Activated CD4-positive, alpha-beta T cell treated with anti-CD3 and anti-CD28 coated beads, Interleukin-2, amount 50 U/mL, for 48 hours (primary cell): ENCODE measurements at regions not wholly inside any gene's neighbourhood (a gene's known extent, or its start where the extent isn't known, plus 50 kb on each side); places are given as distances from the start of the nearest gene placed in this dataset.

Experiments
- DNase-seq, 2 experiments: peaks; one replicate each; pipeline ENCODE4 v3.0.0-alpha.2; 2020

DNA sequence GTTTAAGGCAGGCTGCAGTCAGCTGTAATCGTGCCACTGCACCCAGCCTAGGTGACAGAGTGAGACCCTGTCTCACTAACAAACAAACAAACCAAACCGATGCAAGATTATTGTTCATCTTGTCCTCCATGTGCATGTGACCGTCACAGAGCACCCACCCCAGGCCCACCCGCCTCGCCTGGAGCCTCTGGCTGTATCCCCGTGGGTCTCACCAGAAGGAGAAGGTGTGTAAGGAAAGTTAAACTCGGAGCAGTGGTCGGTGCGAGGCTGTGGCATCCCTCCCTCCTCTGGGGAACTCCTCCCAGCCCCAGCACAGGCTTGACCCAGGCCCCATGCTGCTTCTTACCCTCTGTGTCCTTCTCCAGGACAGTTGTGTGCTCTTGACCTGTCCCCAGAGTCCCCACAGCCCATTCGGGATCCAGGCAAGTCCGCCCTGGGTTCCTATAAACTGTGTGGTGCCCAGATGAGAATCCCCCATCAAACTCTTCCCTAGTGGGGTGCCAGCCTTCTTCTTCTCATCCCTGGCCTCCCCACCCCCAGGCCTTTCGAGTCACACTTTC is 318.4 kb downstream of the AJAP1 start:
- DNase-seq = no peak

DNA sequence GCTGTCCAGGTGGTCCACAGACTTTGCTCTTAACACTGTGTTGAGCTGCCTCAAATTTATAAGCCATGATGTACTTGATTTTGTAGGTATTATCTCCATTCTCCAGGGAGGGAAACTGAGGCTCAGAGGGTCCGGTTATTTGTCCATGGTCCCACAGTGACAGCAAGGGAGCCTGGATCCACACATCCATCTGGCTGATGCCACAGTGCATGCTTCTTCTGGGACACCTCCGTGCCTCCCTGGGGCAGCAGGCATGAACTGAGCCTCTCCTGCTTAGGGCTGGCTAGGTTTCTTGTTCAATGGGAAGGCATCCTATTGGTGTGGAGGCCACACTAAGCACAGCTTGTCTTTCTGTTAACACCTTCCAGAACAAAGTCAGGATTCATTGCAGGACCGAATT is 317.3 kb downstream of the AJAP1 start:
- DNase-seq = no peak

DNA sequence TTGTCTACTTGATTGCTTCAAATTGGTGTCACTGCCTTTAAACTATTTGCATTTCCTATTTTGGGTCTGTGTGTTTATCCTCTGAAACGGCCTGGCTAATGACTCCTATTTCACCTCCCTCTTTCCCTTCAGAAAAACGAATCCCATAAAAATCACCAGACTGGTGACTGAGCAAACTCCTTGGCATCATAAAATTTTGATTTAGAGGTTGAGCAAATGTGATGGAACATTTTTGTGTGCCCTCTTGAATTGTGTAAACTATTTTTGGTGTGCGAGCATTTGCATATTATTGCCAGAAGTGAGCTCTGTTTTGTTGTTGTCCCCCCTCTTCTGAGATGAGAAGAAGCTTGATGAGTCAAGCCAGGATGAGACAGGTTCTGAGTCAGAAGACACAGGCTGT is 316.1 kb downstream of the AJAP1 start:
- no peak for DNase-seq

DNA sequence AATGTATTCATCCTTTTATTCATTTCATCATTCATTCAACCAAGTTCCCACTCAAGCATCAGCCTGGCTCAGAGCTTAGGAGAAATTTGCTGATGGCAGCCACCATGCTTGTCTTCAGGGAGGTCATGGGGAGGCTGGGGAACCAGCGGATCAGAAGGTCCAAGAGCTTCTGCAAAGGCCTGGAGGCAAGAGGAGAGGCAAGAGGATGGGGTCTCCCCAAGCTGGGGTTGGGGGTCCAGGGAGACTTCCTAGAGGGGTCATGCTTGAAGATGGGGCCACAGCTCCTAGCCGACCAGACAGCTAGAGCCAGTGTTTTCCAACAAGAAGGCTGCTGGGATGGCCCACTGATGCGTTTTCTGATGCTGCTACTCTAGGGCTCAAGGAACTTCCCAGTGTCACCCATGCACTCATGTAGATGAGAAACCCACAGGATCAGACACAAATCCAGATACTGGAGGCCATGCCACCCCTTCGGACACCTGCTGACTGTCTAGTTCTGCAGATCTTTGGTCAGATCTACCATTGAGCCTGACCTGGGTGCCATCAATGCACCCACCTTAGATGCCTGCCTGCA is 315.2 kb downstream of the AJAP1 start:
- DNase-seq = no peak

DNA sequence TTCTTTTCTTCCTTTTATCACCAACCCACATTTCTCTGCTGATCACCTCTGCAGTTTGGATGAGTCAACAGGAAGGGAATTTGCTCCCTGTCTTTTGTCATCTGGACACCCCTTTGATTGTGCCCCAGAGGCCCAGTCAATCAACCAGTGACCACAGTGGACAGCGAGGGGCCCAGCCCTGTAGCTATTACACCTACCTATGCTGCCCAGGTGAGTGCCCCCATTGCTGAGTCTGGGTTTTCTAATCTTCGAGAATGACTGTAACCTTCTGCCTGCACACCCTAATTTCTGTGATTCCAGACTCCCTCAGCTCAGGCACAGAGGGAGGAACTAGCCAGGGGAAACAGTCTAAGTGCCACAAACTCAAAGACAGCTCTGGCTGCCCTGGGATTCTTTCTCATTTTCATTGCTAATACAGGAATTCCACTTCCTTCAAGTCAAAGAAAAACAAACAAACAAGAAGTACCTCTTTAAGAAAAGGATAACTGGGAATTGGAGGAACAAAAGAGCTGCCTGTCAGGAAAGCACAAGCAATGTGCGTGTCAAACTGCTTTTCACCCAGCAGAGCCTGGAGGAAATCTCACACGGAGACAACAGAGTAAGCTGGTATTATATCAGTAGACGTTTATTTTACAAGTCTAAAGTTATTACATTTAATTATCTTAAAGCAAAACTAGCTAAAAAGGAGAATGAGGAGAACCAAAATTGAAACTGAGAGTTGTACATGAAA is 311.1 kb downstream of the AJAP1 start:
- no peak for DNase-seq

DNA sequence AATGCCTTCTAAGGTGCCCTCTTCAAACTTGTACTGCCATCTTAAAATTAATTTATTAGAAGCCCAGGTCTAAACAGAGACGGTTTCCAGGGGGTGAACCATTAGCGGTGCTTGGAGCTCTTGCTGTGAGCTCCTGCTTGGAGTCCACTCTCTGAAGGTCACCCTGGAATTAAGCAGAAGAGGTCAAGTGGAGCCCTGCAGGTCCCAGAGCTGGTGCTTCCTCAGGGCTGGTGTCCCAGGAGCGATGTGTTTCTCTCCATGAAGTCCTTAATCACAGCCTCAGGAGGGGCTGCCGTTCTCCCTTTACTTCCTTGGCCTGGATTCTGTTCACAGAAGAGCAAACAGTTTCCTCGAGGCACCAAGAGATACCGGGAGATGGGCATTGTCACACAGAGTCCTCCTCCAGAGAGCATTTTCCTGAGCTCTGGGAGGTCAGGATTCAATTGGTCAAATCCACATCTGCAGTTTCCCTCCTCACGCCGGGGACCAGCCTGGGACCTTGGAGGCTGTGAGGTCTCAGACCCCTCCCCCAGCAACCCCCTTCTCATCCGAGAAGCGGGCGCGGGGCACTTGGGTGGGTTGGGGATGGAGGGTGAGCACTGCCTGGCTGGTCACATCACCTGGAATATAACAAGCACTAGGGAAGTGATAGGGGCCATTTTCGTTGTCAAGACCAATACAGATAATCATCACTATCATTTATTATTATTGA is 310.4 kb downstream of the AJAP1 start:
- DNase-seq = no peak

DNA sequence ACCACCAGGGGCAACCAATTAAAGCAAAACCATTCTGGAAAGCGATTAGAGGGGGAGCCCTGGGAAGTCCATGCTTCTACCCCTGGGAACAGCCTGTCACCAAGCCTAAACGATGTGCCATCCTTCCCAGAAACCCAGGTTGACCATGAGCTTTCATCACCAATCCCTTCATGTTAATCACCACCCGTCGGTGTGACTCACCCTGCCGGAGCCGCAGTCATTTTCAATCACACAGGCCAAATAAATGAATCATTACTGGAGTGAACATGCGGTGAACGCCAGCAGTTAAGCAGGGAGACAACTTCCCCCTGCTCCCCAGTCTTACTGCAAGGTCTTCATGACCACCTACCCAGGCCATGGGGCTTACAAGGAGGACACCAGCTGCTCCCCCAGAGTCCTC is 308.8 kb downstream of the AJAP1 start:
- DNase-seq = no peak

DNA sequence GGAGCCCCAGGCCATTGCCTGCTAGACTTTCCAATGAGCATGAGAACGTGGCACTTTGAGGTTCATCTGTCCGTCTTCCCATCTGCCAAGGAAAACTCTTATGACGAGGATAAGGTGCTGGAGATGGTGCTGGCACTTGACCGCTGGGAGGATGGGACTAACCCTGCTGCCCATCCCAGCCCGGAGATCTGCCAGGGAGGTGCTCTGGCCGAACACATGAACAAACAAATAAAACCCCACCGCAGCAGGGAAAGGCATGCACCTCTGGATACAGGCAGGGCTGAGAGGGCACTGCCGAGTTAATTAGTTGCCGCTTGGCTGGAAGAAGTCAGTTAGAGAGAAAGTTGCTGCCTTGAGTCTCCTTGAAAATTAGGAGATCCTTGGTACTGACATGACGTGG is 308.4 kb downstream of the AJAP1 start:
- DNase-seq = no peak

DNA sequence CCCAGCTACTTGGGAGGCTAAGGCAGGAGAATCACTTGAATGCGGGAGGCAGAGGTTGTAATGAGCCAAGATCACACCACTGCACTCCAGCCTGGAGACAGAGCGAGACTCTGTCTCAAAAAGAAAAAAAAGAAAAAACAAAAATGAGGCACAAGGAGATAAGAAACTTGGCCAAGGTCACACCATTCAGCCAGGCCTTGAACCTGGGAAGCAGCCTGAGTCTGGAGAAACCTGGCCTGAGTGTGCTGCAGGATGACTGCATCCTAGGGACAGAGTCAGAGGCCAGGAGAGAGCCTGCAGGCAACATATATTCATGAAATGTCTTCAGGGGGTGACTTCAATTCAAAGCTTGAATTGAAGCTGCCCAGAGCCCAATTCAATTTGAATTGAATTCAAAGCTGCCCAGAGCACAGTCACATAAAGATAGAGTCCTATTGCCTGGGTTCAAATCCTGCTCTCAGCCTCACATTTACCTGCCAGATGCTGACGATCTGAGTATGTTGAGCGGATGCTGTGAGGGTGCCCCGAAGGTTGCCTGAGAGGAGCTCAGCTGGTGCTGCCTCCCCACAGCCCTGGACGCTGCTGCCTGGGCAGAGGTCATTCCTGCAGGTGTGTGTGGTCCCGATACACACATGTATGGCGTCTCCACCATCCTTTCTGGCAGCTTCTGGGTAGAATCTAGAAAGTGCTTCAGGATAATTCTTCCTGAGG is 307.7 kb downstream of the AJAP1 start:
- DNase-seq = no peak

DNA sequence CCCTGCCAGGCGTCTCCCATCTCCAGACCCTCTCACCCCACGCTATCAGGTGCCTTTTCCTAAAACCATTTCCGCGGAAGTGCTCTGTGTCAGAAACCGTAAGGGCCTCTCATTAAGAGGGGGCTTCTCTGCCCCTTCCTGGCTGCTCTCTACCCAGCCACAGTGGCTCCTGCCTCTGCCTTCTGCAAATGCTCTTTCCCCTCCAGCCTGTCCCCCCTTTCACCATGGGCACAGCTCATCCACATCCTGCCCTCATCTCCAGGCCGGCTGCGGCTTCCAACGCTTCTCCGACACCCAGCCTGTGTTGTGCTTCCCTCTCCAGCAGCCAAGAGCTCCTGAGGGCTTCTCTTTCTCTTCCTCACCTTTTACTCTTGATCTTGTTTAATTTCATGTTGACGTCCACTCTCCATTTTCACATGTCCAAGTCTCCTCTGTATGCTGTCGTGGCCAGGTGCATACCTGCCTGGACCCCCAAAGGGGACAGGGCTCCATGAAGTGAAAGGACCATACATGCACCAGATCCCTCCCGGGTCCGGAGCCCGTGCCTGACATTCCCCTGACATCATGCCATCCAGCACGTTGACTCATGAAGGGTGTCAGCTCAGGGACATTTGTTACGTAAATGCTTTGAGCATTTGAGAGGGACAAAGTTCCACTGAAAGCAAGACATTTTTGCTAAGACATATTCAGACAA is 306.5 kb downstream of the AJAP1 start:
- no peak for DNase-seq

DNA sequence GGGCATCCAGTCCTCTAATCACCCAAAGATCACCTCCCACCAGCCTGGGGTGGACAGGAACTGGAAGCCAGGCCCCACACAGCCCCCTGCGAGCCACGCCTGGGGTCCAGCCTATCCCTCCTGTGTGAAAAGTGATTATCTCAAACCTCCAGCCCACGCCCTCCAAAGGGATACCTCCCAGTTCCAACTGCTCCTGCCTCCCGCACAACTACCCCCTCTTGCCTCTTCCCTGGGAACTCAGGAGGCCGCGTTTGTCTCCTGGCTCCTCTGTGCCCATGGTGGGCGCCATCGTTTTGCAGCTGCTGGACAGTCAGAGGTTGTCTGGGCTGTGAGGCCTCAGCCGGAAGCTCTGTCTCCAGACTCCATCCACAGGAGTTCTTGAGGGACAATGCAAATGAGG is 305.9 kb downstream of the AJAP1 start:
- no peak for DNase-seq

DNA sequence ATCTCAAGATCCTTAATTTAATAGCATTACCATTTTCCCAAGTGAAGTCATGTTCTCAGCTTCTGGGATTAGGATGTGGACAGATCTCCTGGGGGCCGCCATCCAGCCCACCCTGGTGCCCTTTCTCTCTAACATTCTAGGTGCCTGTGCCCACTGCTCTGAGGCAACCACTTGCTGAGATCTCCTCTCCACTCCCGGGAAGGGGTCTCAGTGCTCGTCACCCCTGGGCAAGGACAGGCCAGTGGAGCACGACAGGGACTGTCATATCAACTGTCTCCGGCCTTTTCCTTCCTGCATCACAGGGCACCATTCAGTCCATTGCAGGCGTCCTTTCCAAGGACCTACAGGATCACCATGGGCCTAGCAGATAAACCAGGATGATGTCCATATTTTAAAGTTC is 304.8 kb downstream of the AJAP1 start:
- no peak for DNase-seq

DNA sequence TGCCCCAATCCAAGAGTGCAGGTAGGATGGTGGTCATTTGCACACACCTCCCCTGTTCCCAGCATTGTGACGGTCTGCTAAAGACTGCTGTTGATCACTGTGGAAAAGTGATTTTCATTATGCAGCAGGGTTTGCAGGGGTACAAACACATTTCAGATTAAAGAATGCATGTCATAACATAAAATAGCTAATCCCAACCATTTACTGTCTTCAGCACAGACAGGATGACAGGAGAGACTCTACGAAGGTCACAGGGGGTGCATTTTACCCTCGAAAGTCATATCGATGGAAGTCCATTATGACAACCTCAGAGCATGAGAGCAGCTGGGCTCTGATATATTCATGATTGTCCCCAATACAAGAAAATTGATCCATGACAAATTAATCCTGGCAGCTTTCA is 302.6 kb downstream of the AJAP1 start:
- DNase-seq = no peak

DNA sequence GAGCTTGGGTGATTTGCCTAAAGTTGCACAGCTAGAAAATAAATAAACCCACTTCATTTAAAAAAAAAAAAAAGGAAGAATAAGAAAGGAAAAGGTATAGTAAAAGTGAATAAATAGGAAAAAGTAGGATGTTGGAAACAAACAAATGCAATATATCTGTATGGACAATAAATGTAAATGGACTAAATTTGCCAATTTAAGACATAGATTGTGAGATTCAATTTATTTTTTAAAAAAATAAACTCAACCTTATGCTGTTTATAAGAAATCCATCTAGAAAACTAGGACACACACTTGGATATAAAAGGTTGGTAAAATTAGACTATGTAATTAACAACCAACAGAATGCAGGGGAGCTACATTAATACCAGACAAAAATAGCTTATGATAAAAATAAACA is 300.0 kb downstream of the AJAP1 start:
- no peak for DNase-seq

DNA sequence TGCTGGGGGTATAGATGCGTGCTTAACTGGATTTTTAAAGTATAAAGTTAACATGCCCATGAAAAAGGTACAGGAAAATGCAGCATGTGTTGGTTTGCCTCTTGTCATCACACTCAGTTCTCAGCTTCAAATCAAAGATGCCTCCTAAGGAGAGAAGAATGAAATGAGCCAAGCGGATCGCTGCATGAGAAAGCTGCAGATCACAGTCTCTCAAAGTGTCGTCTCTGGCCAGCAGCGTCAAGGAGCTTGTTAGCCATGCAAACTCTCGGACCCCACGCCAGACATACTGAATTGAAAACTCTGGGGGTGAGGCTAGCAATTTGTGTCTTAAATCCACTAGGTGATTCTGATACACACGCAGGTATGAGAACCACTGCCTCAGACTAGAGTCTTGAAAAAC is 297.2 kb downstream of the AJAP1 start:
- DNase-seq = no peak

DNA sequence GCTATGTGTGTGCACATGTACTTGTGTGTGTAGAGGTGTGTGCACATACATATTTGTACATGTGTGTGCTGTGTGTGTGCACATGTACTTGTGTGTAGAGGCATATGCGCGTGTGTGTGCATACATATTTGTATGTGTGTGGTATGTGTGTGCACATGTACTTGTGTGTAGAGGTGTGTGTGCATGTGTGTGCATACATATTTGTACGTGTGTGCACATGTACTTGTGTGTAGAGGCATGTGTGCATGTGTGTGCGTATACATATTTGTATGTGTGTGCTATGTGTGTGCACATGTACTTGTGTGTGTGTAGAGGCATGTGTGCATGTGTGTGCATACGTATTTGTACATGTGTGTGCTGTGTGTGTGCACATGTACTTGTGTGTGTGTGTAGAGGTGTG is 291.9 kb downstream of the AJAP1 start:
- DNase-seq = no peak

DNA sequence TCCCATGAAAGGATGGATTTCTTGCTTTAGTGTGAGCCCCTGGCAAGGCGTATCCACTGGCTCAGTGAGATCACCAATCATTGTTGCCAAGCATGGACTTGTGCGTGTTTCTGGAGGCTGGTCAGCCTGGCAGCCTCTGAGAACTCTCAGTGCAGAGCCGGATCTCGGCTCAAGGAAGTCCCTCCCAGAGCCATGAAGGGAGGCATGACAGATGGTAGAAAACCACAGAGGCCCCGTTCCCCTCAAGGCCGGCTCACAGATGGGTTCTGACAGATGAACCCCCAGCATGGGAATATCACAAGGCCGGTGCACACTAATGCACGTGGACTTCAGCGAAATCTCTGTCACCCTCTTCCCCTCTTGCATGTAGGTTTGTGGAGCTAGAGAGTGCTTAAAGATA is 290.5 kb downstream of the AJAP1 start:
- DNase-seq = no peak

DNA sequence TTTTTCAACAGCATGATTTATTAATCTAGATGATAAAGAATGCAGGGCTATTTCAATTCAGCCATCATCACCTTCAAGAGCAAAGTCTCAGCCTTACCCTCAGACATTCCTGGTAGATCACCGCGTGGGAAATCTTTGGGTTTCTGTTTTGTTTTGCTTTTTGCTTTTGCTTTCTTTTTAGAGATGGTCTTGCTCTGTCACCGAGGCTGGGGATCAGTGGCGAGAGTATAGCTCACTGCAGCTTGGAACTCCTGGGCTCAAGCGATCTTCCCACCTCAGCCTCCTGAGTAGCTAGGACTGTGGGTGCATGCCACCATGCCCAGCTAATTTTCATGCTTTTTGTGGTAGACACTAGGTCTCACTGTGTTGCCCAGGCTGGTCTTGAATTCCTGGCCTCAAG is 289.7 kb downstream of the AJAP1 start:
- no peak for DNase-seq

DNA sequence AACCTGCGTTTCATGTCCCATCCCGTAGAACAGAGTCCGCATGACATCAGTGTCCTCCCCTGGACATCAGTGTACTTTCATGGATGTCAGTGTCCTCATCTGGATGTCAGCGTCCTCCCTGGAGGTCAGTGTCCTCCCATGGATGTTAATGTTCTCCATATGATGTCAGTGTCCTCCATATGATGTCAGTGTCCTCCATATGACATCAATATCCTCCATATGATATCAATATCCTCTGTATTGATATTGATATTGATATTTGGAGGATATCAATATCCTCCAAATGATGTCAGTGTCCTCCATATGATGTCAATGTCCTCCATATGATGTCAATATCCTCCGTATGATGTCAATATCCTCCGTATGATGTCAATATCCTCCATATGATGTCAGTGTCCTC is 284.9 kb downstream of the AJAP1 start:
- DNase-seq = no peak

DNA sequence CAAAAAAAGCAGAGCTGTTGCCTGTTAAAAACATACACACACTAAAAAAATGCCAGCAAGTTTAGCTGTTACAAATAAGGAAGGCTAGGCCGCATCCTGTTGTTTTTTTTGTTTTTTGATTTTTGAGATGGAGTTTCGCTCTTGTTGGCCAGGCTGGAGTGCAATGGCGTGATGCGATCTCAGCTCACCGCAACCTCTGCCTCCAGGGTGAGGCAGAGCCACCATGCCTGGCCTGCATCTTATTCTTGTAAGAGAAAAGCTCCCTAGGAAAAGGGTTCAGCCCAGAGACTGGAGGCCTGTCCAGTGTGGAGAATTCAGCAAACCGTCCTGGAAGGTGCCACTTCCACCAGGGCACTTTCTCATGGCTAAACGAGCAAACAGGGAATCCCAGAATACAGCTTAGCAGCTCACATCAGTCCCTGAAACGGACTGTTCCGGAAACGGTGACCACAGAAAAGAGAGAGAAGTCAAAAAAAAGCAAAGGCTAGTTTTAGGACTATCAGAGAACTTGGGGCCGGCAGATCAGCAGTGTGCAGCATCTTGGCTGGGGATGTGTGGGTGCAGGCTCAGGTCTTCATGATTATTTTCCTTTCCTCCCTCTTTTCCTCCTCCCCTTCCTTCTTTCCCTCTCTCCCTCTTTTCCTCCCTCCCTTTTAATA is 283.6 kb downstream of the AJAP1 start:
- DNase-seq = no peak

DNA sequence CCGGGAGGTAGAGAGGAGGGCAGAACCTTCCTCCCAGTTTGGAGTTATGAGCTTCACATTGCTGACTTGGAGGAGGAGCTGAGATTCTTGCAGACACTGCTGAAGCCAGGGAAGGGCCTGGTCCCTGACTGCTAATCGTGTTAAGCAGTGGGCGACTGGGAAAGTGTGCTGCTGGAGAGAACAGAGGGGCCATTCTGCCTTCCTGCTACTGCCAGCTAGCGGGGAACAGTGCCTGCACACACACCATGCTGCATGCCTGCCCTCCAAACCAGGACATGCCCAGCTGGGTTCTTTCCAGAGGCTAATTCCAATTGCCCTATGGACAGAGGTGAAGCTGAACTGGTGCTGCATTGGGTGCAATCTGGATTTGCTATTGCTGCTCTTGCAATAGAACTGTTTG is 281.4 kb downstream of the AJAP1 start:
- no peak for DNase-seq

DNA sequence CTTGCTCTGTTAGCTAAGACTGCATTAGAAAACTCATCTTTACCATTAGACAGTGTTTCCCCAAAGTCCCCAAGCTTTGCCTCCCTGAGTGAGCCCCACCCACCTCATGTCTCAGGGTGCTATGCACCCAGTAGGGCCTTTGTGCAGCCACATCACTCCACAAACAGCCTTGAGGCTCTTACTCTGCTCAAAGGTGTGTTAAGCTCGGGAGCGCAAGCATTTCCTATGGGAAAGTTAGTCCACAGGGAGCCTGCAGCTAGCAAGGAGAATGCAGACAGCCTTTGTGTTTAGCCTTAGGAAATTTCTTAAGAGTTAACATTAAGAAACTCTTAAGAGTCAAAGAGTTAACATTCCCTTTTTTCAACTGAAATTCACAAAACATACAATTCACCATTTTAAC is 278.8 kb downstream of the AJAP1 start:
- no peak for DNase-seq
